Keratinocyte (primary cell): ENCODE measurements at regions not wholly inside any gene's neighbourhood (a gene's known extent, or its start where the extent isn't known, plus 50 kb on each side); places are given as distances from the start of the nearest gene placed in this dataset.

Experiments used
- DNase-seq: peaks from one replicate; pipeline ENCODE4 v3.0.0-alpha.2; 2011; ENCODE audit warnings: low read depth, missing footprints, low spot score
- FAIRE-seq: peaks from 2 replicates; lab custom pipeline; 2011; peaks lifted over from hg19 to GRCh38; lab: Jason Lieb, UNC
- H2AFZ ChIP-seq: 2 replicates; pipeline ENCODE4 v1.6.0; 2012; ENCODE audit warnings: low read length, control low read depth, inconsistent platforms; ENCODE audit not compliant: control insufficient read depth
- H3K27ac ChIP-seq: 2 replicates; pipeline ENCODE4 v1.5.1; 2011; ENCODE audit warnings: low read length; ENCODE audit not compliant: control insufficient read depth, insufficient read depth
- H3K27me3 ChIP-seq: 3 replicates; pipeline ENCODE4 v1.6.0; 2011; ENCODE audit warnings: low read length; ENCODE audit not compliant: control insufficient read depth, insufficient read depth; ENCODE audit errors: extremely low read depth
- H3K36me3 ChIP-seq, 2 experiments: 2 replicates in 1 of 2; 3 replicates in 1 of 2; pipeline ENCODE4 v1.5.1; 2011; ENCODE audit warnings: low read length in 2 of 2, mild to moderate bottlenecking in 1 of 2; ENCODE audit not compliant: control insufficient read depth in 2 of 2, insufficient read depth in 2 of 2; ENCODE audit errors: extremely low read depth in 1 of 2
- H3K4me1 ChIP-seq: 3 replicates; pipeline ENCODE4 v1.5.1; 2011; ENCODE audit warnings: low read length; ENCODE audit not compliant: control insufficient read depth, insufficient read depth; ENCODE audit errors: extremely low read depth
- H3K4me2 ChIP-seq: 3 replicates; pipeline ENCODE4 v1.6.0; 2011; ENCODE audit warnings: low read depth, low read length; ENCODE audit not compliant: control insufficient read depth, insufficient read depth; ENCODE audit errors: extremely low read depth
- H3K4me3 ChIP-seq, 3 experiments: fragments of 200-600 bp in 1 of 3; sonication (generic) in 1 of 3; 2 replicates in 2 of 3; 3 replicates in 1 of 3; pipeline ENCODE4 v1.5.1; 2011 to 2016; ENCODE audit warnings: low read length in 3 of 3, mild to moderate bottlenecking in 3 of 3, control low read depth in 2 of 3, inconsistent platforms in 1 of 3, low read depth in 1 of 3, mixed read lengths in 1 of 3, mixed run types in 1 of 3, moderate library complexity in 1 of 3; ENCODE audit not compliant: control insufficient read depth in 2 of 3, insufficient read depth in 2 of 3; ENCODE audit errors: extremely low read depth in 1 of 3
- H3K79me2 ChIP-seq: 2 replicates; pipeline ENCODE4 v1.6.0; 2012; ENCODE audit warnings: low read length; ENCODE audit not compliant: control insufficient read depth, insufficient read depth
- H3K9ac ChIP-seq: 3 replicates; pipeline ENCODE4 v1.6.0; 2011; ENCODE audit warnings: low read length; ENCODE audit not compliant: control insufficient read depth, insufficient read depth; ENCODE audit errors: extremely low read depth
- H3K9me1 ChIP-seq: 3 replicates; pipeline ENCODE4 v1.6.0; 2011; ENCODE audit warnings: low read length; ENCODE audit not compliant: control insufficient read depth, insufficient read depth; ENCODE audit errors: extremely low read depth
- H3K9me3 ChIP-seq: 2 replicates; pipeline ENCODE4 v1.5.1; 2012; ENCODE audit warnings: low read depth, low read length; ENCODE audit not compliant: control insufficient read depth
- H4K20me1 ChIP-seq: 3 replicates; pipeline ENCODE4 v1.6.0; 2011; ENCODE audit warnings: low read length; ENCODE audit not compliant: control insufficient read depth, insufficient read depth; ENCODE audit errors: extremely low read depth
- CTCF ChIP-seq, 3 experiments: IDR thresholded peaks in 1 of 3; conservative IDR thresholded peaks in 1 of 3; optimal IDR thresholded peaks in 1 of 3; 2 replicates in 2 of 3; 3 replicates in 1 of 3; pipeline versions ENCODE3 to v1.5.1; 2011; ENCODE audit warnings: low read length in 3 of 3, mild to moderate bottlenecking in 3 of 3, moderate library complexity in 2 of 3, control low read depth in 1 of 3, inconsistent platforms in 1 of 3; ENCODE audit not compliant: insufficient read depth in 2 of 3; ENCODE audit errors: extremely low read depth in 1 of 3
- EZH2 ChIP-seq: IDR thresholded peaks from one replicate; pipeline ENCODE4 v1.6.1; 2012; ENCODE audit warnings: inconsistent platforms, mild to moderate bottlenecking, low read length, moderate library complexity
- dilution Hi-C: fragments of 300-500 bp; cut with MboI; formaldehyde crosslinking; loops from one replicate; pipeline ENCODE4 v1.7.0; 2020; ENCODE audit warnings: low sequenced_read_pairs; ENCODE audit not compliant: extremely low pct_ligation_motif_present

DNA sequence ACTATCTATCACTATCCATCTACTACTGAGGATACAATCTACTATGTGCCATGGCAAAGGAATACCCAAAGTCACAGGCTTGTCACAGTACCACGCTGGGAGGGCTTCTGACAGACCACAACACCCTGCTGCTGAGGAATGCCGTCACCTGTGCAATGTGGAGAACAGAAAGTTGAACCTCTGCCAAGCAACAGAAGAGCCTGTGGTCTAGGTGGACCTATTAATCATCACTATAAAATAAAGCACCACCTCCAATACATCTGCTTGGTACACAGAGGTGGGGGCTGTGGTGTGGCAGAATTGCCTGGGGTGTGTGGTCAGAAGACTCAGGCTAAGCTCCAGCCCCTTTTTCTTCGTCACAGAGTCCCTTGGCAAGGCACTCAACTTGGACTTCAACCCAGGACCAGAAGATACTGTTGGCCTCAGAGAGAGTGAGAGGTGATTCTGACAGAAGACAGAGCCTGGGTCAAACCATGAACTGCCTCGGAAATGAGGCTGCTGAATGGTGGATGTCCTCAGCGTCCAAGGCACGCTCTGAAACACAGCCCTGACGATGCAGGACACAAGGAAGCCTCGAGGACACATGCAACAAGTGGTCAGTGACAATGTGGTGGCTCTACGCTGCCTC, 189.4 kb upstream of the CHRNA7 start:
- H3K36me3 ChIP-seq: no peaks in the 10 kb centered on the region
- dilution Hi-C loops: no loop called here
- H3K79me2 ChIP-seq: no peaks in the 10 kb centered on the region
- FAIRE-seq (no peak), DNase-seq (no peak)
- no peaks in the 10 kb centered on the region for H3K9me1 ChIP-seq
- no peaks in the 10 kb centered on the region for H4K20me1 ChIP-seq
- no peak overlapping the region for H3K9ac ChIP-seq
- no peak overlapping the region for H2AFZ ChIP-seq
- no peak overlapping the region for H3K4me2 ChIP-seq
- H3K9me3 ChIP-seq: no peaks in the 10 kb centered on the region
- H3K4me1 ChIP-seq: no peaks in the 10 kb centered on the region
- TF ChIP-seq CTCF (optimal IDR thresholded peaks at IDR 0.05 in 1 of 3, IDR thresholded peaks at IDR 0.05 in 1 of 3, conservative IDR thresholded peaks at IDR 0.05 in 1 of 3; ENCODE audit: extremely low read depth in 1 of 3, insufficient read depth in 2 of 3, low read length in 3 of 3) (no peak), EZH2 (no peak)
- no peak overlapping the region for H3K27ac ChIP-seq
- no peaks in the 10 kb centered on the region for H3K27me3 ChIP-seq
- no peak overlapping the region for H3K4me3 ChIP-seq

- H3K27me3 ChIP-seq: no peaks in the 10 kb centered on the region
- FAIRE-seq: no peak
- dilution Hi-C loops: no loop called here
Measured at GRCh38 chr15:31842532-31843195, 187.7 kb upstream of the CHRNA7 start.

More at GRCh38 chr15:31842532-31843195, 187.7 kb upstream of the CHRNA7 start:
- Histone ChIP-seq H3K4me2 (no peak overlapping the region), H3K27ac (no peak overlapping the region), H3K4me1 (no peaks in the 10 kb centered on the region), H3K9me3 (no peaks in the 10 kb centered on the region), H3K4me3 (no peak overlapping the region), H2AFZ (no peak overlapping the region), H3K9ac (no peak overlapping the region), H3K9me1 (no peaks in the 10 kb centered on the region), H3K36me3 (no peaks in the 10 kb centered on the region), H3K79me2 (no peaks in the 10 kb centered on the region), H4K20me1 (no peaks in the 10 kb centered on the region)
- DNase-seq: no peak
- TF ChIP-seq EZH2 (no peak), CTCF (optimal IDR thresholded peaks at IDR 0.05 in 1 of 3, IDR thresholded peaks at IDR 0.05 in 1 of 3, conservative IDR thresholded peaks at IDR 0.05 in 1 of 3; ENCODE audit: extremely low read depth in 1 of 3, insufficient read depth in 2 of 3, low read length in 3 of 3) (no peak)
